NCI-H69 (cell line): ENCODE measurements at regions not wholly inside any gene's neighbourhood (a gene's known extent, or its start where the extent isn't known, plus 50 kb on each side); places are given as distances from the start of the nearest gene placed in this dataset.
"Not testable (repeated sequence)": the region's sequence is repeated elsewhere in the genome, so short reads cannot be mapped to it uniquely, and the experiment has no call there.

ENCODE experiments used
- DNase-seq: peaks from one replicate; lab custom pipeline; 2025; lab: John Stamatoyannopoulos, UW

GRCh38 chr4:188435381-188435780, 296.1 kb downstream of the TRIML1 start:
- no peak for DNase-seq

GRCh38 chr4:188437535-188437934, 298.3 kb downstream of the TRIML1 start:
- DNase-seq, result no peak

DNA sequence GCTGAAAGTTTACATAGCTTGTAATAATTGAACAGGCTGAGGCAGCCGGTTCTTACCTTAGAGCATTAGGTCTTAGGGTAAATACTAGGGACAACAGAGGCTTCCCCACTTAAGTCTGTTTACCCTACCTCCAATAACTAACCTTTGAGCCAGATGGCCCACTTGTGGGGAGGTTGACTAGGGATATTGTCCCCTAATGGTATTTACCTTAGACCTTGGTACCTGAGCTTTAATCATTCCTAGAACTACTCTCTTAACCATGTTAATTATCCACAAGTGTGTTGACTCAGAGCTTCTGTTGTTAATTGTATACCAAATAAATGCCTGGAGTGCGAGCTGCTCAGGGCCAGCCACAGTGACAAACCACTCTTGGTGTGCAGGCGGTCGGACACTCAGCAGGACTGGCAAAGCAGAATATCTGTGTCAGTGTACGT, 299.2 kb downstream of the TRIML1 start:
- peak; percentile 96 for DNase-seq

GRCh38 chr4:188439641-188440311, 300.5 kb downstream of the TRIML1 start:
- DNase-seq, result peak; percentile 93

DNA sequence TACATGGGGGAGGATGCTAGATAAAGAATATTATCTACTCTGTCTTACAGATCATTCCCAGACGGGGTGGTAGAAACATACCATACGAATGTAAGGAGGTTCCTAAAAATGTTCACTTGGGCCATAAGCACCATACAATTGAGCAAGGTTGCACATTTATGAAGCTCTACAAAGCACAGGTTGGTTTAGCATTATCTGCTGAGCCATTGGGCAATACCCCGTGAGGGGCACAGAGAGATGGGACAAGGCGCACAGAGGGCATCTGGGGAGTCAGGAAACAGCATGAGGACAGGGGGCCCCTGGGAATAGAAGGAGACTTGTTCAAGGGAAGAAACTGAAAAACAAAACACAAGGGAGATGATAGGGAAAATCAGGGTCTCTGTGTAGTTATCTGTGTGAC, 305.3 kb downstream of the TRIML1 start:
- DNase-seq, result no peak

GRCh38 chr4:188448996-188449395, 309.8 kb downstream of the TRIML1 start:
- DNase-seq, result not testable (repeated sequence)

DNA sequence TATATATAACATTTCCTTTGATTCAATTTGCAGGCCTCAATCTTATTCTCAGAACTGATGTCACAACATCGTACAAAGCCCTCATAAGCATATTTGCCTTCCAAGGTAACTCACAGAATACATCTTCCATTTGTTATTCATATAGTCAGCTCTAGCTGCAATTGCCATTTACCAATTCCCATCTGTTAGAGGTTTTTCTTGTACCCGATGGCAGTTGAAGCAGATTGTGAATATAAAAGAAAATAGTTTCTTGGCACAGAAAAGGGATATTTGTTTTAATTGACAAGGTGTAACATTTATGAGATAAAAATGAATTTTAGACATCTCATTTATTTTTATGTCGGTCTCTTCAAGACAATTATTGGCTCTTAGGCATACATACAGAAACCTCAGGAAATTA, 311.3 kb downstream of the TRIML1 start:
- DNase-seq, result peak; percentile 52

- DNase-seq, result no peak
Measured at GRCh38 chr4:188452097-188452496, 312.9 kb downstream of the TRIML1 start.

GRCh38 chr4:188454575-188454974, 315.3 kb downstream of the TRIML1 start:
- no peak for DNase-seq

DNA sequence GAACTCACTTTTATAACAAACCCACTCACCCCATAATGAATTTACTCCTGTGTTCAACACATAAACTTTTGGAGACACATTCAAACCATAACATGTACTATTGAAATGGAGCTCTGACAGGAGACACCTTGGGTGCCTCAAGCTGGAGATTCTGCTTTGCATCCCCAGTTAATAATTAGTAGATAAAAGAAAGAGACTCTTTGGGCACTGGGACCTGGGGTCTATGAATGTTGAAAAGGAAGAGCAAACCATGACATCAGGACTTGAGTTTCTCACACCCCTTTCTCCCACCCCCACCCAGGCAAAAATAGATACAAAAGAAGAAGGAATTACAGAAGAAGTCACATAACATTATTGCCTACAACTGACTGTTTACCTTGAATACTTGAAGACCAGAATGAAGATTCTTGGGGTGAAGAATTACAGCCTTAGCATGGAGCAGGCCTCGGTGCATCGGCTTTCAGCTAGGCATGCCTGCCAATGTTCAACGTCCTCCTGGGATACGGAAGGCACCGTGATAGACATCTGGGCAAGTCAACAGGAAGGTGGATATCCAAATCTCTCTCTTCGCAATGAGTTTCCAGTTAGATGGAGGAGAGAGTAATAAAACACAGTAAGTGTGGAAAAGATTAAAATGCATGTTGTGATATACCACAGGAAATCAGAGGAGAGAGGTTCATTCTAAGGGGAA, 316.0 kb downstream of the TRIML1 start:
- no peak for DNase-seq

GRCh38 chr4:188459381-188459780, 320.1 kb downstream of the TRIML1 start:
- DNase-seq, result peak; percentile 87

- DNase-seq, result no peak
Measured at GRCh38 chr4:188463909-188464308, 324.7 kb downstream of the TRIML1 start.

DNA sequence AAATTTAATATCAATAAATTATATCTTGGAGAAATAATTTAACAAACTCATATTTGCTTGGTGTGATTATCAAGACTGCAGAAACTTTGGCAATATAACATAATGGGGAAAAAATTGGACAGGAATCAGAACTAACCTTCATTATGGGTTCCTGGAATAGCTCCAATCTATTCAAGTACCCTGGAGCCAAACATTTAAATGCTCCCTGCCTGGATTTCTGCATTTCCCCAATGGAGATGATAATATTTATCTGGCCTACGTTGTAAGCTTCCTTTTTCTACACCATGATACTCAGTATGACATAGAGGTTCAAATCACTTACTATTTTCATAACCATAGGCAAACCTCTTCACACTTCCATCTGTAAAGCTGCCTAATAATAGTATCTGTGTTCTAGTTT, 326.8 kb downstream of the TRIML1 start:
- DNase-seq, result peak; percentile 14

DNA sequence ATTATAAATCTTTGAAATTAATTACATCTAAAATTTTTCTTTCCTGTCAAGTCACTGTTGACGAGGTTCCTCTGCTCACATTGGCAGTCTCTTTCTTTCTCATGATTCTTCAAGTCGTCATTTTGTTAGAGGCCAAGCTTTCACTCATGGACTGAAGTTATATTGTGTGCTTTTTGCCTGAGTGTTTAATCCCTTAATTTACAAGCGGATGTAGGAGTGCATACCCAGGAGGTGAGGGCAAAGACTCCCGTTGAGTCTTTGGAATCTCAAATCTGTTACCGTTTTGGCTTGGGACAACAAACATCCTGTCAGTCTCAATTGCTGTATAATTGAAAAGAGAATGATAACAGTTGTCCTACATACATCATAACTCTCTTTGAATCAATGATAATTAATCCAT, 345.0 kb downstream of the TRIML1 start:
- no peak for DNase-seq

DNA sequence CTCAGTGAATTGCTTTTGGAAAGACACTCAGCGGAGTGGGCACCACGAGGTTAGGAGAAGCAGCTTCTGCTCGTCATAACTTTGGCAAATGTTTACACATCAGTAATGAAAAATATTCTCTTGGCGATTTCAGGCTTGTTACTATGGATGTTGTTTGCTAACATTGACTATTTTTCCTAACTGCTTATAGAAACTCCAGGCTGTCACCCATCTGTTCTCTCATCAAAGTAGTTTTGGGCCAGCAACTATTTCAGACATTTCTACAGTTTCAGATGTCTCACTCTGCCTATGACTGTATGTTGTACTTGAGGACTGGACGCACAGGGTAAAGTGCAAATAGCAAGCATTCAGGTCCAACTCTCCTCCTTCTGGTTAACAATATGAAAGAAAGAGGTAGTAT, 346.7 kb downstream of the TRIML1 start:
- no peak for DNase-seq

DNA sequence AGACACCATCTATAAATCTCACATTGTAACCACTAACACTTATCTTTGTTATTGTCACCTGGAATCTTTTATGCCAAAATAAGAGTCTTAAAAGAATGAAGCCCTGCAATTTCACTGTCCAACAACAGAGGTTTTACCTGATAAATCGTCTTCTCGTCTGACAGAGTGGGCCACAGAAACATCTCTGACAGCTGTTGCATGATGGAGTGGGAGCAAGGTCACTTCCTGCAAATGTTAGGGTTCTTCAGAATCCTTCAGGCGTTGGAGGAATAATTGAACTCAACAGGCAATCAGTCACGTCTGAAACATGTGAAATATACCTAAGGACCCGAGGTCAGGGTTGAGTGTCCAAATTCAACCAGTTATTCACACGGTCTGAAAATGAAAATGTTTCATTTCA, 353.6 kb downstream of the TRIML1 start:
- DNase-seq, result no peak

DNA sequence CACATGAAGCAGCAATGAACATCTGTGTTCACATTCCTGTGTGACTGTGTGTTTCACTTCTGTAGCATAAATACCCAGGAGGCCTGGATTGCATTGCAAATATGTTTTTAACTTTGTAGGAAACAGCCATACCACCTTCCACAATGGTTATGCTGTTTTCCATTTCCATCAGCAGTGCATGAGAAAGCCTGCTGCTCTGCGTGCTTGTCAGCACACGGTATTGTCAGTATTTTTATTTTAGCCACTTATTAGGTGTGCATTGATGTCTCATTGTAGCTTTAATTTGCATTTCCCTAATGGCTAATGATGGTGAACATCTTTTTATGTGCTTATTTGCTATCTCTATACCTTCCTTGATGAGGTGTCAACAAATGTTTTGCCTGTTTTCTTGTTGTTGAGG, 355.9 kb downstream of the TRIML1 start:
- DNase-seq, result no peak

GRCh38 chr4:188511431-188511830, 372.2 kb downstream of the TRIML1 start:
- no peak for DNase-seq

- no peak for DNase-seq
Measured at GRCh38 chr4:188532751-188533150, 393.5 kb downstream of the TRIML1 start.

DNA sequence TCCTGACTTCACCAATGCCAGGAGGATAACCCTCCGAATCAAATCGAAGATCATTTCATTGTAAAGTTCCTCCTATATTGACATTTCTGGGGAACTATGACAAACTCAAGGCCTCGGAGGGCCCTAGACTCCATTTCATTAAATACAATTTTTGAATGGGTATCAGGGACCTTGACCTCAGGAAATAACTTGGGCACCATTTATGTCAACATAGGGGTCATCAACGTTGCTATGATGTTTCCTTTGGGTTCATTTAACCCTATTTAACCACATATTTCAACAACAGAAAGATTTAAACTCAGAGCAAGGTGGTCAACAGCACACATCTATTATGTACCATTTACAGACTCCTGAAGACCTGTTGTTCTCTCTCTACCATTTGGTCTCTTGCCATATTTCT, 395.1 kb downstream of the TRIML1 start:
- DNase-seq, result no peak

- DNase-seq, result no peak
Measured at GRCh38 chr4:188534917-188535316, 395.7 kb downstream of the TRIML1 start.

DNA sequence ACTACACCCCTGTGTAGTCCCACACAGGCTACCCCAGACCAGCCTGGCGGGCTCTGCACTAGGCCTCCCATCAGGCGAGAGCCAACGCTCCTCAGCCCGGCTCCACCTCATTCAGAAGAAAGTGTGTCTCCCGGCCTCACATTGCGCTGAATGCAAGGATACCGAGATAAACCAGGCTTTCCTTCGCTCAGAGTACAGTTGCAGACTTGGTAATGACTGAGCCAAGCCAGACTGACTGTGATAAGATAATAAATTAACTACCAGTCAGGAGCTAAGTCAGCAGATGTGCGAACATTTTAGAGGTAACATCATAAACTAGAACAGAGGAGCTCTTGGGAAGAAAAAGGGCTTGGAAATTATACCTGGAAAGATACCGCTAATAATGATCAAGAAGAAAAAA, 397.6 kb downstream of the TRIML1 start:
- DNase-seq, result no peak

DNA sequence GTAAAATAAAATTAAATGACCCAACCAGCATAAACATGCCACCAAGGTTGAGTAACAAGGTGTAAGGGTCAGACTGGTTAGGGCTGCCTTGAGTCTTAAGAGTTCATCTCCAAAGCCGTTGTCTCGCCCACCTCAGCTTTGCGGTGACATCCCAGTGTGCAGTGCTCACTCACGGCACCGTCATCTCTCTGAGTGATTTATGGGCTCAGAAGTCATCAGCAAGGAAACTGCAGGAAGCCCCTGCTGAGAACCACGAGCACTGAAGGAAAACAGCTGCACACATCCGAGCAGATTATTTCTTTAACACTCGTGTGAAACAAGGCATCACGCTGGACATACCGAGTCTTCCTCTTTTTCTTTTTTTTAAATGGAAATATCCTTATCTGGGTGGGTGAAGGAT, 411.1 kb downstream of the TRIML1 start:
- peak; percentile 72 for DNase-seq

DNA sequence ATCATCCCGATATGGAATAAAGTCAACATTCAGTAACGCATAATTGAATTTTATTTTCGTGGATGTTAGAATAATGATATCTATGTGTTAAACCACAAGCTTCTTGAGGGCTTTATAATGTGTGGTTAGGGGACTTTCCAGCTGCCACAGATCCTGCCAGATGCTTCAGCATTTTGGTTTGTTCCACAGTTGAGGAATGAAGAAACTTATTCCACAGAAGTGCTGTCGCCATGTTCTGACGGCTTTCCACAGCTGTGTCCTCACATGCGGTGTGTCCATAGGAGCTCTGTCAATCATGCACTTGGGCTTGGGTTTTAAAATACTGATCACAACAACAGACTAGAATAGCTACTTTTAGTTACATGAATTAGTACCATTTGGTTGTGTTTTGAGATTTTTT, 411.9 kb downstream of the TRIML1 start:
- no peak for DNase-seq
